Panc1 (cell line): ENCODE measurements at regions not wholly inside any gene's neighbourhood (a gene's known extent, or its start where the extent isn't known, plus 50 kb on each side); places are given as distances from the start of the nearest gene placed in this dataset.

ENCODE experiments used
- ATAC-seq: fragments of 200-7000 bp; cut with Tn5 transposase; 2 replicates; pipeline ENCODE4 v1.9.1; 2020; ENCODE audit warnings: mild to moderate bottlenecking, moderate library complexity
- BruUV-seq: library from RNA; stranded (reverse); fragments of 400-500 nt; replicated peaks from 2 replicates; lab custom pipeline; 2021; lab: Mats Ljungman, UMichigan
- CTCF ChIA-PET: fragments of 300-600 bp; sonication (Branson Sonifier 250); formaldehyde crosslinking; loops from one replicate; lab custom pipeline; 2022; ENCODE audit warnings: antibody characterized with exemption; lab: Charles Lee
- POLR2A ChIA-PET: fragments of 300-600 bp; sonication (Branson Sonifier 250); formaldehyde crosslinking; loops from one replicate; lab custom pipeline; 2022; ENCODE audit warnings: antibody characterized with exemption; lab: Charles Lee
- DNase-seq: peaks from one replicate; pipeline ENCODE4 v3.0.0-alpha.2; 2010; ENCODE audit warnings: low read depth, low spot score
- H3K27ac ChIP-seq: 2 replicates; pipeline ENCODE4 v1.5.1; 2011; ENCODE audit warnings: mild to moderate bottlenecking, low read length, inconsistent platforms
- H3K27me3 ChIP-seq: fragments of 200-500 bp; sonication (Bioruptor generic); 2 replicates; pipeline ENCODE4 v1.6.0; 2014; ENCODE audit warnings: low read length, inconsistent platforms; ENCODE audit not compliant: control insufficient read depth, insufficient read depth
- H3K36me3 ChIP-seq: fragments of 200-500 bp; sonication (Bioruptor generic); 2 replicates; pipeline ENCODE4 v1.5.1; 2014; ENCODE audit warnings: inconsistent platforms, mild to moderate bottlenecking, low read length, moderate library complexity; ENCODE audit not compliant: control insufficient read depth, insufficient read depth
- H3K4me1 ChIP-seq: 2 replicates; pipeline ENCODE4 v1.5.1; 2011; ENCODE audit warnings: inconsistent platforms, mild to moderate bottlenecking, low read length, moderate library complexity; ENCODE audit not compliant: control insufficient read depth, insufficient read depth
- H3K4me3 ChIP-seq, 2 experiments: 2 replicates each; pipeline ENCODE4 v1.5.1; 2011 to 2012; ENCODE audit warnings: low read depth in 2 of 2, low read length in 2 of 2, mild to moderate bottlenecking in 2 of 2, inconsistent platforms in 1 of 2, moderate library complexity in 1 of 2
- H3K9me3 ChIP-seq: fragments of 200-500 bp; sonication (Bioruptor generic); 2 replicates; pipeline ENCODE4 v1.5.1; 2014; ENCODE audit warnings: low read depth, mild to moderate bottlenecking, inconsistent platforms, low read length, moderate library complexity; ENCODE audit not compliant: control insufficient read depth, insufficient read depth
- CTCF ChIP-seq: fragments of 450-650 bp; IDR thresholded peaks from 2 replicates; pipeline ENCODE4 v1.5.1; 2017; ENCODE audit warnings: mild to moderate bottlenecking
- POLR2AphosphoS5 ChIP-seq: IDR thresholded peaks from 2 replicates; pipeline ENCODE4 v1.6.1; 2012; ENCODE audit warnings: mild to moderate bottlenecking, low read depth, low read length, moderate library complexity
- REST ChIP-seq, 2 experiments: IDR thresholded peaks; 2 replicates each; pipeline ENCODE4 v1.6.1; 2011 to 2012; ENCODE audit warnings: low read depth in 2 of 2, control low read depth in 1 of 2, low read length in 1 of 2, mild to moderate bottlenecking in 1 of 2, moderate library complexity in 1 of 2; ENCODE audit not compliant: insufficient read depth in 1 of 2
- SIN3A ChIP-seq: IDR thresholded peaks from 2 replicates; pipeline ENCODE4 v1.6.1; 2012; ENCODE audit warnings: low read depth, mild to moderate bottlenecking, low read length, moderate library complexity, borderline replicate concordance; ENCODE audit not compliant: insufficient read depth
- TCF7L2 ChIP-seq: IDR thresholded peaks from 2 replicates; pipeline ENCODE4 v1.6.1; 2011; ENCODE audit warnings: mild to moderate bottlenecking, low read depth, low read length, inconsistent platforms
- in situ Hi-C: cut with HindIII; loops from 2 replicates; pipeline ENCODE4 v1.10.0; 2016; ENCODE audit warnings: low sequenced_read_pairs, low pct_unique_long_range_greater_than_20kb
- intact Hi-C: fragments of 100-400 bp; cut with micrococcal nuclease; formaldehyde crosslinking; loops from one replicate; pipeline ENCODE4 v1.10.0; 2022; ENCODE audit not compliant: unreplicated experiment

GRCh38 chr16:6281994-6282393 is 1050.7 kb upstream of the RBFOX1 start:
- intact Hi-C loops: no loop called here
- TF ChIP-seq TCF7L2 (no peak), SIN3A (no peak), POLR2AphosphoS5 (no peak), REST (IDR thresholded peaks at IDR 0.05; ENCODE audit: insufficient read depth in 1 of 2, low read depth in 2 of 2, low read length in 1 of 2) (no peak), CTCF (no peak)
- ATAC-seq (no peak), DNase-seq (no peak)
- POLR2A ChIA-PET: no interaction called here
- H3K4me3 ChIP-seq: no peak overlapping the region
- no peaks in the 10 kb centered on the region for H3K9me3 ChIP-seq
- no TSS peak for BruUV-seq
- CTCF ChIA-PET: no interaction called here
- no peaks in the 10 kb centered on the region for H3K36me3 ChIP-seq
- H3K4me1 ChIP-seq: no peaks in the 10 kb centered on the region
- H3K27ac ChIP-seq: no peak overlapping the region
- peaks cover 5% of the 10 kb centered on the region for H3K27me3 ChIP-seq
- in situ Hi-C loops: no loop called here

GRCh38 chr16:6281274-6281673 is 1051.4 kb upstream of the RBFOX1 start:
- H3K27me3 ChIP-seq: peaks cover 5% of the 10 kb centered on the region
- ChIA-PET POLR2A (no interaction called here), CTCF (no interaction called here)
- intact Hi-C loops (no loop called here), in situ Hi-C loops (no loop called here)
- no peak overlapping the region for H3K4me3 ChIP-seq
- H3K36me3 ChIP-seq: no peaks in the 10 kb centered on the region
- no TSS peak for BruUV-seq
- TF ChIP-seq CTCF: no peak
- H3K9me3 ChIP-seq: no peaks in the 10 kb centered on the region
- no peak for ATAC-seq
- H3K27ac ChIP-seq: no peak overlapping the region
- H3K4me1 ChIP-seq: no peaks in the 10 kb centered on the region
- no peak for DNase-seq

- H3K4me3 ChIP-seq: no peak overlapping the region
- no peaks in the 10 kb centered on the region for H3K9me3 ChIP-seq
- CTCF ChIA-PET: no interaction called here
- no TSS peak for BruUV-seq
- H3K27me3 ChIP-seq: peaks cover 5% of the 10 kb centered on the region
- intact Hi-C loops: no loop called here
- TF ChIP-seq TCF7L2 (no peak), POLR2AphosphoS5 (no peak), SIN3A (no peak), CTCF (no peak), REST (IDR thresholded peaks at IDR 0.05; ENCODE audit: insufficient read depth in 1 of 2, low read depth in 2 of 2, low read length in 1 of 2) (no peak)
- POLR2A ChIA-PET: no interaction called here
- H3K36me3 ChIP-seq: no peaks in the 10 kb centered on the region
- H3K4me1 ChIP-seq: no peaks in the 10 kb centered on the region
- DNase-seq: no peak
- in situ Hi-C loops: no loop called here
- no peak for ATAC-seq
- H3K27ac ChIP-seq: no peak overlapping the region
These were observed 1052.6 kb upstream of the RBFOX1 start for GRCh38 chr16:6280055-6280454.
